GM19438 (cell line): ENCODE measurements at regions not wholly inside any gene's neighbourhood (a gene's known extent, or its start where the extent isn't known, plus 50 kb on each side); places are given as distances from the start of the nearest gene placed in this dataset.

Experiments used
- ATAC-seq: cut with Tn5 transposase; IDR thresholded peaks from one replicate; pipeline ENCODE4 v1.9.1; 2021; ENCODE audit warnings: low read depth; ENCODE audit not compliant: unreplicated experiment

GRCh38 chr11:121950160-121950559 is 165.9 kb downstream of the BLID start:
- no peak for ATAC-seq

GRCh38 chr11:121946514-121946913 is 169.5 kb downstream of the BLID start:
- no peak for ATAC-seq

GRCh38 chr11:121944556-121945230 is 171.3 kb downstream of the BLID start:
- ATAC-seq = no peak

- ATAC-seq = no peak
Measured at GRCh38 chr11:121938076-121938475, 177.9 kb downstream of the BLID start.

GRCh38 chr11:121936781-121937447 is 179.1 kb downstream of the BLID start:
- no peak for ATAC-seq

- no peak for ATAC-seq
Measured at GRCh38 chr11:121936370-121936769, 179.6 kb downstream of the BLID start.

GRCh38 chr11:121933694-121934093 is 182.3 kb downstream of the BLID start:
- ATAC-seq = no peak

- ATAC-seq = no peak
Measured at GRCh38 chr11:121933294-121933693, 182.7 kb downstream of the BLID start.

GRCh38 chr11:121932646-121933185 is 183.3 kb downstream of the BLID start:
- no peak for ATAC-seq

GRCh38 chr11:121931748-121932352 is 184.2 kb downstream of the BLID start:
- ATAC-seq = no peak

GRCh38 chr11:121931121-121931520 is 184.9 kb downstream of the BLID start:
- ATAC-seq = no peak

GRCh38 chr11:121930004-121930965 is 185.7 kb downstream of the BLID start:
- no peak for ATAC-seq

- ATAC-seq = no peak
Measured at GRCh38 chr11:121929581-121929980, 186.4 kb downstream of the BLID start.

- ATAC-seq = no peak
Measured at GRCh38 chr11:121928597-121929580, 187.1 kb downstream of the BLID start.

GRCh38 chr11:121927789-121928188 is 188.2 kb downstream of the BLID start:
- ATAC-seq = no peak

- ATAC-seq = no peak
Measured at GRCh38 chr11:121927097-121927785, 188.8 kb downstream of the BLID start.

- no peak for ATAC-seq
Measured at GRCh38 chr11:121924191-121924590, 191.8 kb downstream of the BLID start.

GRCh38 chr11:121917482-121917881 is 198.5 kb downstream of the BLID start:
- no peak for ATAC-seq
